IgD-negative memory B cell (primary cell): ENCODE measurements at regions not wholly inside any gene's neighbourhood (a gene's known extent, or its start where the extent isn't known, plus 50 kb on each side); places are given as distances from the start of the nearest gene placed in this dataset.

Experiments used
- H3K27ac Mint-ChIP-seq, 3 donors: one replicate each; pipeline ENCODE4 v1.8.0; 2020 to 2022; ENCODE audit warnings: mild to moderate bottlenecking in 3 of 3, mixed read lengths in 3 of 3, moderate library complexity in 1 of 3
- H3K27me3 Mint-ChIP-seq: one replicate; pipeline ENCODE4 v1.8.0; 2021; ENCODE audit warnings: mixed read lengths
- H3K36me3 Mint-ChIP-seq: one replicate; pipeline ENCODE4 v1.8.0; 2020; ENCODE audit warnings: mild to moderate bottlenecking, mixed read lengths
- H3K4me1 Mint-ChIP-seq, 3 donors: one replicate each; pipeline ENCODE4 v1.8.0; 2020 to 2022; ENCODE audit warnings: mixed read lengths in 3 of 3, mild to moderate bottlenecking in 1 of 3
- H3K4me3 Mint-ChIP-seq, 4 donors: one replicate each; pipeline ENCODE4 v1.8.0; 2020 to 2022; ENCODE audit warnings: mild to moderate bottlenecking in 4 of 4, mixed read lengths in 4 of 4, moderate library complexity in 3 of 4
- H3K9me3 Mint-ChIP-seq, 3 donors: one replicate each; pipeline ENCODE4 v1.8.0; 2020 to 2021; ENCODE audit warnings: mixed read lengths in 3 of 3, mild to moderate bottlenecking in 1 of 3

- Mint-ChIP-seq H3K4me1 (peaks cover 0 to 3% (median 0%) of the 10 kb centered on the region in 3 donors), H3K9me3 (no peaks in the 10 kb centered on the region), H3K4me3 (no peak overlapping the region), H3K27ac (no peak overlapping the region), H3K36me3 (peaks cover 2% of the 10 kb centered on the region), H3K27me3 (peaks cover 8% of the 10 kb centered on the region)
Measured at GRCh38 chr15:77723756-77724155, 91.0 kb upstream of the LINGO1 start.

- Mint-ChIP-seq H3K27me3 (peaks cover 8% of the 10 kb centered on the region), H3K4me3 (no peak overlapping the region)
Measured at GRCh38 chr15:77722759-77723460, 90.2 kb upstream of the LINGO1 start.

GRCh38 chr15:77721963-77722362, 89.3 kb upstream of the LINGO1 start:
- no peaks in the 10 kb centered on the region for H3K9me3 Mint-ChIP-seq
- H3K4me1 Mint-ChIP-seq = peaks cover 0 to 3% (median 0%) of the 10 kb centered on the region in 3 donors
- no peak overlapping the region for H3K4me3 Mint-ChIP-seq
- H3K36me3 Mint-ChIP-seq = peaks cover 2% of the 10 kb centered on the region
- no peak overlapping the region for H3K27ac Mint-ChIP-seq
- peaks cover 8% of the 10 kb centered on the region for H3K27me3 Mint-ChIP-seq

More at GRCh38 chr15:77722759-77723460, 90.2 kb upstream of the LINGO1 start:
- Mint-ChIP-seq H3K36me3 (peaks cover 2% of the 10 kb centered on the region), H3K27ac (no peak overlapping the region), H3K9me3 (no peaks in the 10 kb centered on the region), H3K4me1 (peaks cover 0 to 3% (median 0%) of the 10 kb centered on the region in 3 donors)

GRCh38 chr15:77720655-77721054, 87.9 kb upstream of the LINGO1 start:
- Mint-ChIP-seq H3K4me1 (peaks cover 0 to 7% (median 0%) of the 10 kb centered on the region in 3 donors), H3K9me3 (no peaks in the 10 kb centered on the region), H3K4me3 (peak overlapping the region in 1 of 4 donors; percentile 27), H3K27ac (no peak overlapping the region), H3K36me3 (peaks cover 2% of the 10 kb centered on the region), H3K27me3 (peaks cover 11% of the 10 kb centered on the region)

- H3K36me3 Mint-ChIP-seq = peaks cover 2% of the 10 kb centered on the region
- peaks cover 14% of the 10 kb centered on the region for H3K27me3 Mint-ChIP-seq
- H3K4me1 Mint-ChIP-seq = peaks cover 0 to 7% (median 0%) of the 10 kb centered on the region in 3 donors
- H3K9me3 Mint-ChIP-seq = no peaks in the 10 kb centered on the region
- H3K4me3 Mint-ChIP-seq = no peak overlapping the region
- H3K27ac Mint-ChIP-seq = no peak overlapping the region
Measured at GRCh38 chr15:77720173-77720572, 87.5 kb upstream of the LINGO1 start.

GRCh38 chr15:77719450-77719849, 86.7 kb upstream of the LINGO1 start:
- Mint-ChIP-seq H3K27ac (no peak overlapping the region), H3K4me3 (no peak overlapping the region), H3K9me3 (no peaks in the 10 kb centered on the region), H3K36me3 (peaks cover 2% of the 10 kb centered on the region), H3K27me3 (peaks cover 14% of the 10 kb centered on the region), H3K4me1 (peaks cover 0 to 7% (median under 1%) of the 10 kb centered on the region in 3 donors)

- Mint-ChIP-seq H3K9me3 (no peaks in the 10 kb centered on the region), H3K27ac (no peak overlapping the region), H3K4me3 (no peak overlapping the region), H3K36me3 (peaks cover under 1% of the 10 kb centered on the region), H3K4me1 (peaks cover 0 to 7% (median 1%) of the 10 kb centered on the region in 3 donors), H3K27me3 (peaks cover 14% of the 10 kb centered on the region)
Measured at GRCh38 chr15:77717333-77717990, 84.8 kb upstream of the LINGO1 start.

GRCh38 chr15:77716632-77717332, 84.1 kb upstream of the LINGO1 start:
- Mint-ChIP-seq H3K36me3 (no peaks in the 10 kb centered on the region), H3K4me3 (peak overlapping the region in 1 of 4 donors; percentile 49), H3K4me1 (peaks cover 0 to 7% (median 1%) of the 10 kb centered on the region in 3 donors), H3K9me3 (no peaks in the 10 kb centered on the region), H3K27me3 (peaks cover 10% of the 10 kb centered on the region), H3K27ac (no peak overlapping the region)

GRCh38 chr15:77715860-77716259, 83.1 kb upstream of the LINGO1 start:
- Mint-ChIP-seq H3K4me1 (peaks cover 0 to 7% (median 1%) of the 10 kb centered on the region in 3 donors), H3K9me3 (no peaks in the 10 kb centered on the region)

GRCh38 chr15:77715051-77715450, 82.3 kb upstream of the LINGO1 start:
- H3K27ac Mint-ChIP-seq = no peak overlapping the region
- H3K4me3 Mint-ChIP-seq = no peak overlapping the region
- H3K9me3 Mint-ChIP-seq = no peaks in the 10 kb centered on the region
- H3K27me3 Mint-ChIP-seq = peaks cover 10% of the 10 kb centered on the region
- no peaks in the 10 kb centered on the region for H3K36me3 Mint-ChIP-seq
- H3K4me1 Mint-ChIP-seq = peaks cover 0 to 7% (median 1%) of the 10 kb centered on the region in 3 donors

More at GRCh38 chr15:77715860-77716259, 83.1 kb upstream of the LINGO1 start:
- H3K4me3 Mint-ChIP-seq = no peak overlapping the region
- no peaks in the 10 kb centered on the region for H3K36me3 Mint-ChIP-seq
- peaks cover 10% of the 10 kb centered on the region for H3K27me3 Mint-ChIP-seq
- peak overlapping the region in 1 of 3 donors; percentile 35 for H3K27ac Mint-ChIP-seq

GRCh38 chr15:77714555-77714954, 81.8 kb upstream of the LINGO1 start:
- H3K36me3 Mint-ChIP-seq = no peaks in the 10 kb centered on the region
- peaks cover 0 to 5% (median 1%) of the 10 kb centered on the region in 3 donors for H3K4me1 Mint-ChIP-seq
- H3K9me3 Mint-ChIP-seq = no peaks in the 10 kb centered on the region
- no peak overlapping the region for H3K4me3 Mint-ChIP-seq
- no peak overlapping the region for H3K27ac Mint-ChIP-seq
- peaks cover 10% of the 10 kb centered on the region for H3K27me3 Mint-ChIP-seq

GRCh38 chr15:77714023-77714422, 81.3 kb upstream of the LINGO1 start:
- Mint-ChIP-seq H3K36me3 (no peaks in the 10 kb centered on the region), H3K27me3 (peaks cover 10% of the 10 kb centered on the region), H3K9me3 (no peaks in the 10 kb centered on the region), H3K4me3 (no peak overlapping the region), H3K4me1 (peaks cover 0 to 4% (median 1%) of the 10 kb centered on the region in 3 donors), H3K27ac (no peak overlapping the region)

GRCh38 chr15:77713281-77713680, 80.6 kb upstream of the LINGO1 start:
- peaks cover 10% of the 10 kb centered on the region for H3K27me3 Mint-ChIP-seq
- peaks cover 0 to 4% (median 1%) of the 10 kb centered on the region in 3 donors for H3K4me1 Mint-ChIP-seq
- H3K9me3 Mint-ChIP-seq = no peaks in the 10 kb centered on the region
- H3K27ac Mint-ChIP-seq = no peak overlapping the region
- no peaks in the 10 kb centered on the region for H3K36me3 Mint-ChIP-seq
- H3K4me3 Mint-ChIP-seq = no peak overlapping the region

GRCh38 chr15:77712438-77712837, 79.7 kb upstream of the LINGO1 start:
- peaks cover 0 to 4% (median 1%) of the 10 kb centered on the region in 3 donors for H3K4me1 Mint-ChIP-seq
- H3K27ac Mint-ChIP-seq = no peak overlapping the region
- peaks cover 13% of the 10 kb centered on the region for H3K27me3 Mint-ChIP-seq
- H3K4me3 Mint-ChIP-seq = no peak overlapping the region
- no peaks in the 10 kb centered on the region for H3K36me3 Mint-ChIP-seq
- no peaks in the 10 kb centered on the region for H3K9me3 Mint-ChIP-seq

- no peak overlapping the region for H3K4me3 Mint-ChIP-seq
- H3K9me3 Mint-ChIP-seq = peaks cover 0 to 2% (median 0%) of the 10 kb centered on the region in 3 donors
- H3K27ac Mint-ChIP-seq = no peak overlapping the region
- peaks cover 0 to 1% (median 0%) of the 10 kb centered on the region in 3 donors for H3K4me1 Mint-ChIP-seq
- H3K27me3 Mint-ChIP-seq = peaks cover 12% of the 10 kb centered on the region
- no peaks in the 10 kb centered on the region for H3K36me3 Mint-ChIP-seq
Measured at GRCh38 chr15:77710637-77711036, 77.9 kb upstream of the LINGO1 start.
